ENCODE measurements at regions not wholly inside any gene's neighbourhood (a gene's known extent, or its start where the extent isn't known, plus 50 kb on each side); places are given as distances from the start of the nearest gene placed in this dataset.

DNA sequence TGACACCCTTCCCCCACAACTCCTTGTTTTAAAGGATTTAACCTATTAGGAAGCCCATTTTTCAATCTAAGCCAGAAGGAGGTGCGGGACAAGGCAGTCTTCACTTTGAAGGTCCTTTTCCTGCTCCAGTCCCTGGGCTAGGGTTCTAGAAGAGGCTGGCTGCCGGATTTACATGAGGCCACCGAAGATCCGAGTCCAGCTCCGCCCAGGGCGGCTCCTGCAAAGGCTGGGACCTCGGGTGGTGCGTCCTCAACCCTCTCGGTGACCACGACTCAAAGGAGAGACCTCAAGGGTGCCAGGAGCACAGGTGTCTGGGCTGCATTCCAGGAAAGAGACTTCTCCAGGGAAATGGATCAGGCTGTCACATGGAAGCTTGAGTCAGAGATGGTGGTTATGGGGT is 471.6 kb downstream of the PCDH19 start:
- TF ChIP-seq, protein P1, sequence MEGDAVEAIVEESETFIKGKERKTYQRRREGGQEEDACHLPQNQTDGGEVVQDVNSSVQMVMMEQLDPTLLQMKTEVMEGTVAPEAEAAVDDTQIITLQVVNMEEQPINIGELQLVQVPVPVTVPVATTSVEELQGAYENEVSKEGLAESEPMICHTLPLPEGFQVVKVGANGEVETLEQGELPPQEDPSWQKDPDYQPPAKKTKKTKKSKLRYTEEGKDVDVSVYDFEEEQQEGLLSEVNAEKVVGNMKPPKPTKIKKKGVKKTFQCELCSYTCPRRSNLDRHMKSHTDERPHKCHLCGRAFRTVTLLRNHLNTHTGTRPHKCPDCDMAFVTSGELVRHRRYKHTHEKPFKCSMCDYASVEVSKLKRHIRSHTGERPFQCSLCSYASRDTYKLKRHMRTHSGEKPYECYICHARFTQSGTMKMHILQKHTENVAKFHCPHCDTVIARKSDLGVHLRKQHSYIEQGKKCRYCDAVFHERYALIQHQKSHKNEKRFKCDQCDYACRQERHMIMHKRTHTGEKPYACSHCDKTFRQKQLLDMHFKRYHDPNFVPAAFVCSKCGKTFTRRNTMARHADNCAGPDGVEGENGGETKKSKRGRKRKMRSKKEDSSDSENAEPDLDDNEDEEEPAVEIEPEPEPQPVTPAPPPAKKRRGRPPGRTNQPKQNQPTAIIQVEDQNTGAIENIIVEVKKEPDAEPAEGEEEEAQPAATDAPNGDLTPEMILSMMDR (IDR thresholded peaks at IDR 0.05), result no peak
- no peak for TF ChIP-seq POLR2AphosphoS5 (IDR thresholded peaks at IDR 0.05)
